Type B pancreatic cell (in vitro differentiated cells): ENCODE measurements at regions not wholly inside any gene's neighbourhood (a gene's known extent, or its start where the extent isn't known, plus 50 kb on each side); places are given as distances from the start of the nearest gene placed in this dataset.

ENCODE experiments used
- DNase-seq: peaks from one replicate; pipeline ENCODE4 v3.0.0; 2021; ENCODE audit warnings: mixed read lengths; ENCODE audit not compliant: unreplicated experiment; ENCODE audit errors: extremely low spot score
- H3K27ac Mint-ChIP-seq: 2 replicates; pipeline ENCODE4 v1.8.0; 2021; ENCODE audit warnings: mild to moderate bottlenecking, mixed read lengths
- H3K27me3 Mint-ChIP-seq: 2 replicates; pipeline ENCODE4 v1.8.0; 2021; ENCODE audit warnings: mixed read lengths
- H3K36me3 Mint-ChIP-seq: 2 replicates; pipeline ENCODE4 v1.8.0; 2021; ENCODE audit warnings: mixed read lengths
- H3K4me1 Mint-ChIP-seq: one replicate; pipeline ENCODE4 v1.8.0; 2021; ENCODE audit warnings: mixed read lengths; ENCODE audit not compliant: unreplicated experiment
- H3K4me3 Mint-ChIP-seq: 2 replicates; pipeline ENCODE4 v1.8.0; 2021; ENCODE audit warnings: mild to moderate bottlenecking, mixed read lengths
- H3K9me3 Mint-ChIP-seq: 2 replicates; pipeline ENCODE4 v1.8.0; 2021; ENCODE audit warnings: mixed read lengths
- CTCF ChIP-seq: fragments of 200-600 bp; sonication (generic); conservative IDR thresholded peaks from 2 replicates; pipeline ENCODE4 v1.5.0; 2021; ENCODE audit warnings: antibody characterized with exemption, mild to moderate bottlenecking

- Mint-ChIP-seq H3K27ac (no peak overlapping the region), H3K9me3 (no peaks in the 10 kb centered on the region), H3K4me1 (no peaks in the 10 kb centered on the region), H3K27me3 (no peaks in the 10 kb centered on the region), H3K36me3 (no peaks in the 10 kb centered on the region), H3K4me3 (no peak overlapping the region)
- no peak for DNase-seq
- no peak for TF ChIP-seq CTCF
Observed at GRCh38 chr4:178941975-178942374, 1499.7 kb upstream of the AGA start.

- H3K4me1 Mint-ChIP-seq = no peaks in the 10 kb centered on the region
- no peak for TF ChIP-seq CTCF
- DNase-seq = no peak
- no peak overlapping the region for H3K4me3 Mint-ChIP-seq
- no peaks in the 10 kb centered on the region for H3K27me3 Mint-ChIP-seq
- no peak overlapping the region for H3K27ac Mint-ChIP-seq
- no peaks in the 10 kb centered on the region for H3K9me3 Mint-ChIP-seq
- H3K36me3 Mint-ChIP-seq = no peaks in the 10 kb centered on the region
Observed at GRCh38 chr4:178953447-178954120, 1511.3 kb upstream of the AGA start.

- no peak overlapping the region for H3K27ac Mint-ChIP-seq
- no peak overlapping the region for H3K4me3 Mint-ChIP-seq
- H3K4me1 Mint-ChIP-seq = no peaks in the 10 kb centered on the region
Observed at GRCh38 chr4:178955614-178956013, 1513.4 kb upstream of the AGA start.

GRCh38 chr4:178958725-178959440 is 1516.6 kb upstream of the AGA start:
- Mint-ChIP-seq H3K27ac (no peak overlapping the region), H3K4me1 (no peaks in the 10 kb centered on the region), H3K4me3 (no peak overlapping the region), H3K36me3 (no peaks in the 10 kb centered on the region), H3K27me3 (no peaks in the 10 kb centered on the region), H3K9me3 (no peaks in the 10 kb centered on the region)
- TF ChIP-seq CTCF = no peak
- no peak for DNase-seq

More at GRCh38 chr4:178955614-178956013, 1513.4 kb upstream of the AGA start:
- DNase-seq = no peak
- TF ChIP-seq CTCF = no peak
- Mint-ChIP-seq H3K9me3 (no peaks in the 10 kb centered on the region), H3K36me3 (no peaks in the 10 kb centered on the region), H3K27me3 (no peaks in the 10 kb centered on the region)

GRCh38 chr4:178963446-178964045 is 1521.3 kb upstream of the AGA start:
- Mint-ChIP-seq H3K27me3 (peaks cover 3% of the 10 kb centered on the region), H3K4me1 (no peaks in the 10 kb centered on the region), H3K36me3 (no peaks in the 10 kb centered on the region), H3K27ac (no peak overlapping the region), H3K9me3 (no peaks in the 10 kb centered on the region), H3K4me3 (no peak overlapping the region)
- no peak for TF ChIP-seq CTCF
- DNase-seq = no peak
